GM19351 (cell line): ENCODE measurements at regions not wholly inside any gene's neighbourhood (a gene's known extent, or its start where the extent isn't known, plus 50 kb on each side); places are given as distances from the start of the nearest gene placed in this dataset.

Source experiments
- ATAC-seq: cut with Tn5 transposase; IDR thresholded peaks from one replicate; pipeline ENCODE4 v1.9.1; 2021; ENCODE audit warnings: mild to moderate bottlenecking, moderate library complexity; ENCODE audit not compliant: unreplicated experiment

DNA sequence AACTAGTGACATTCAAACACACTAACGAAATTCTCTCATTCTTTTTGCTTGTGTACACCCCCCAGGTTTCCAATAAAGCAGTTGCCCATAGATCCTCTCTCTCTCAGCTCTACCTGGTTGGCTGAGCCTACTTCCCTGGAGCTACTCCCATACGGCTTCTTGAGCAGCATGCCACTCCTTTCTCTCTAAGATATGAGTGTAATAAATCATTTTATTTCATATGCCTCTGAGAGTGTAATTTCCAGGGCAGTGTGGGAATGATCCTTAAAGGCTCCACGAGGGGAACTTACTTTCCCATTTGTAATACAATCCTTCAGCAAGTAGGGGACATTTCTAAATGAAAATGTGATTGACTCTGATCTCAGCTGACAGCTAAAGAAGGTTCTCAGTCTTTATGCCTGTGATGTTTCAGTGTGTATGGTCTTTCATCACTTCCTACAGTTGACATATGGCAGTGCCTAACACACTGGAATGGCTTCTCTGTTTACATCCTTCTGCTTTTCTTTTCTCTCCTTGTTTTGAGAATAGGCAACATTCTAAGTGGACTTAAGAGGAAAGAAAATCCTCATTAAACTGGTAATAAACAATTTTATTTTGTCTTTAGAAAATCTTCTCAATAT is 1194.3 kb upstream of the CDH8 start:
- ATAC-seq: no peak

DNA sequence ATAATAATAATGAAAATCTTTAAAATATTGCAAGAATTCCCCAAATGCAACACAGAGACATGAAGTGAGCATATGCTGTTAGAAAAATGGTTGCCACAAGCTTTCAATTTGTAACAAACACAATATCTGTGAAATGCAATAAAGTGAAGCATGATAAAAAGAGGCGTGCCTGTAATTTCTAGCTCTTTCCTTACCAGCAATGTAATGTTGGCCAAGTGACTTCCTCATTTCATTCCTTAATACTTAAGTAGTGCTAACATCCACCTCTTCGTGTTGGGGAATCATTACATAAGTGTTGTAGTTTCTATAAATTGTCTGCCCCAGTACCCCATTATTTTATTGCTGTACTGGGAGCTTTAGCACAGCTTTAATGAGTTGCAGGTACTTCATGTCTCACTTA is 1192.0 kb upstream of the CDH8 start:
- ATAC-seq: no peak

DNA sequence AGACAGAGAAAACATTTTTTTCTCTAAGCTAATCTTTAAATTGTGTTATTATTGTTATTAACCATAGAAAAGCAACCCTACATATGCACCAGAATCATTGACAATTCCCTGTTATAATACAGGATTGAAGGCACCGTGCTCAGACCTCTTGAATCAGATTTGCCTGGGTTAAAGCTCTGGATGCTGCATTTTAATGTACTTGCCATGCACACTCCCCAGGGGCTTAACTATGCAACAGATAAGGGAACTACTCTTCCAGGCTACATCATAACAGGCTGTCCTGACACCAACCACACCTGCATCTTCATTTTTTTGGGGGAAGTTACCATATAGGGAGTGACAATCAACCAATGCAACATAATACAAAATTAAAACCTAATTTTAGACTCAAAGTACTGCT is 1187.6 kb upstream of the CDH8 start:
- ATAC-seq: no peak

DNA sequence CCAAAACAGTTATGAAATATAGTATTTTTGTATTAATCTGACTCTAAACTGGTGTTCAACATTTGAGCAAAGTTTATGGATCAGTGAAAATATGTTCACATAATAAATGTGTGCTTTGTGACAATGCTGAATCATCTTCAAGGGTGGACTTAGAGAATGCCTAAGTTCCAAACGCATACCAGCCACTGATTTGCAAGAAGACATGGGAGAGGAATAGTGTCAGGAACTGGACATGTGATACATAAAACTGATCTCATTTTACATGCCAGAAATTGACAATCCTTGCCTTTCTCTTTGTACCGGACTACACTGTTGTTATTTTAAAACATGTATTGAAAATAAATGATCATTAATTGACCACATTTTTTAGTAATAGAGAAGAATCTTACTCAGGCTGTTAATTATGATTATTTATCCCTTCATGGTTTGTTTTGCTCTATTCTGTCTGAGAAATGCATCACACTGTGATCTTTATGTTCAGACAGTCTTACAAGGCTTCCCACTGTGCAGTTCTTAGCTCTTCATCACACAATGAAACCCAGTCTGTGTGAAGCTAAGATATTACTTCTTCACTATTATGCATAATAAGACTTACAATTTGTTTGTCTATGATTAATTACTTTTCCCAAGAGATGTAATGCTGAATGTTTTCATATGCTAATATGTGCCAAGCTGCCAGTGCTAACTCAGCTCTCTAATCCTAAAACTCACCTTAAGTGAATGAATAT is 1180.6 kb upstream of the CDH8 start:
- ATAC-seq: no peak

DNA sequence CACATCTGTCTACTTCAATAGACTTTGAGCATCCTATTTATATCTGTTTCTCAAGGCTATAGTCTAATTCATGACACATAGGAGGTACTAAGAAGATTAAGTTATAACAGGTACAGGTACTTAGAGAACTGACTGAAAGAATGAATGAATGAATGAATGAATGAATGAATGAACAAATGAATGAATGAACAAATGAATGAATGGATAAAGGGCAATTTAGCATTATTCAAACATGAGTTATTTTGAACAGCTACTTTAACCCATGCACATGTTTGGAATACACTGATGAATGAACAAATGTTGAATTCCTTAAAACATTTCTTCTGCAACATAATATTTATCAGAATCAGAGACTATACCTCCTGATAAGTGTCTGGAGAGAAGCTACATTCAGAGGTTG is 1165.6 kb upstream of the CDH8 start:
- no peak for ATAC-seq

DNA sequence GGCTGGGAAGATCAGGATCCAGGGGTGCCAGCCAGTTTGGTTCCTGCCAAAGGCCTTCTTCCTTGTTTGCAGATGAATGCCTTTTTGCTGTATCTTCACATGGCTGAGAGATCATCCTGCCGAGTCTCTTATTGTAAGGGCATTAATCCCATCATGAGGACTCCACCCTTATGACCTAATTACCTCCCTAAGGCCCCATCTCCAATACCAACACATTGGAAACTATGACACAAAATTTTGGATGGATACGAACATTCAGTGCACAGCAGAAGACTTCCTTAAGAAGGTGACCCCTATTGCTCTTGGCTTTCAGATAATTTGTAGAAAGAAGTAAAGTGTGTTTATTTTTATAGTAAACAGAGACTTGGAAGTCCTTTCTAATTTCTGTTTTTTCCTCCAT is 1164.7 kb upstream of the CDH8 start:
- no peak for ATAC-seq

DNA sequence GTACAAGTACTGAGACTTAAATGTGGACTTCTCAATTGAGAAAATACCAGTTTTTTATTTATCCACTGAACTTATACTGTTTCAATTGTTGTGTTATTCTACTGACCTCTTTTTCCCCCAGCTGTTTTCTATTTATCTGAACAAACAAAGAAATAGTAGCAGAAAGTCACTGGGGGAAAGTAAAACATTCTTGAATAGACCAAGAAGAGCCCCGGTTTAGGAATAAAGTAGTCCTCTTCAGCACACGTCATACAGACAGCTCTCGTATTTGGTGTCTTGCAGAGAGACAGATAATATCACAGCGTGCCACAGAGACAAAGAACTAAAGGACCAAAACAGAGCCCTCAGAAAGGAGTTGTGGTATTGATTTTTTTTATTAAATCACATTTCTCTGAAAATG is 1159.1 kb upstream of the CDH8 start:
- ATAC-seq: no peak

DNA sequence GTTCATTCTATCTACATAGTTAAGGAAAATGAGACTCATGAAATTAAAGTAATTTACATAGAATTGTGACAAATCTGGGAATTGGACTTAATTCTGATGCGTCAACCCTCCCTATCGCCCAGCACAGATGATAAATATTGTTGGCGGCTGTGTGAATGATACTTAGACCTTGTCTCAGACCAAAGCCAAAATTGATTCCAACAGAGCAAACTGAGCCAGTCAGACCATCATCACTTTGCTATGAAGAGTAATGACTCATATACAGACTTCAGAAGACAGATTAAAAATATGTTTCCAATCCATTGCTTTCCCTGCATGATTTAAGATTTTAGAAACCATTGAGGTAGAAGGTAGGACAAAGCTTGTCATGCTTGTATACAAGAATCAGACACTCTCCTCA is 1156.7 kb upstream of the CDH8 start:
- ATAC-seq: no peak

DNA sequence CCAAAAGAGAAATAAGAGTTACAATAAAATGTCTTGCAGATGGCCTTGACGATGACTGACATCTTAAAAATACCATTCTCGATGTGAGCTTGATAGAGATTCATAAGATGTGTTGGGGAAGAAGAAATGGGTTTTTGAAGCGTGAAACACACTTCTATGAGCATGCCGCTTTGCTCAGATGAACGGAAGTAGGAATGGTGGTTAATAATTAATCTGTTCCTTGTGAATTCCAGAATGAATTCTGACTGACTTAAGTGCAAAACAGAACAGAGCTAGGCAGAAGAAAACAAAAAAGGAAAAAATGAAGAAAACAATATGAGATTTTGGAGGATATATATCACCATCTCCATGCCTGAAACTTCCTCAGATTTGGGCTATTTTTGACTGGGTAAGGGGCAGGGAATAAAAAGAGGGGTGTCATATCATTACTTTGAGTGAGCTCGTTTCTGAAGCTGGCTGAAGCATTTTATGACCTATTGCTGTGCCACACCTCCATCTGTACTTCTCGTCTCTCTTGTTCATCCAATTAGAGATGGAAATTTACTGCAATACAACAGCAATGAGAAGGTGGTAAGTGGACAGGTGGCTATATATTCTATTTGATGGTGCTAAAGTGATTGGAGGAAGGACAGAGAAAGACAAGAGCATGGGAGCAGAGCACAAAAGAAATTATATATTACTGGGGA is 1152.0 kb upstream of the CDH8 start:
- ATAC-seq: no peak

DNA sequence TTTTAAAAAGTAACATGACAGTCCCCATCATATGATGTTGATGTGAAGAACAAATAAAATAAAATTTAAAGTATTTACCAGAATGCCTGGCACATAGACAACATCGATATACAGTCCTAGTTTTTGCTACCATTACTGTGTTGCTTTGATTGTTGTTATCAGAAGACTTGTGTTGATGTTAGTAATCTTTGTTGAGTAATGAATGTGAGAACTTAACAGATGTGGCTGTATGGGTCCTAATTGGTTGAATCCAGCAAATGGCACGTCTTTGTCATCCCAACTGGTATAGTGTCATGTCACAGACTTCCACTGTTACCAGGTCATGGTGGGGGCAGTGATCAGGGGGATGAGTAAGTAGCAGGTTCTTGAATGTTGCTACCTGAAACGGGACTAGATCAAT is 1151.4 kb upstream of the CDH8 start:
- ATAC-seq: no peak

DNA sequence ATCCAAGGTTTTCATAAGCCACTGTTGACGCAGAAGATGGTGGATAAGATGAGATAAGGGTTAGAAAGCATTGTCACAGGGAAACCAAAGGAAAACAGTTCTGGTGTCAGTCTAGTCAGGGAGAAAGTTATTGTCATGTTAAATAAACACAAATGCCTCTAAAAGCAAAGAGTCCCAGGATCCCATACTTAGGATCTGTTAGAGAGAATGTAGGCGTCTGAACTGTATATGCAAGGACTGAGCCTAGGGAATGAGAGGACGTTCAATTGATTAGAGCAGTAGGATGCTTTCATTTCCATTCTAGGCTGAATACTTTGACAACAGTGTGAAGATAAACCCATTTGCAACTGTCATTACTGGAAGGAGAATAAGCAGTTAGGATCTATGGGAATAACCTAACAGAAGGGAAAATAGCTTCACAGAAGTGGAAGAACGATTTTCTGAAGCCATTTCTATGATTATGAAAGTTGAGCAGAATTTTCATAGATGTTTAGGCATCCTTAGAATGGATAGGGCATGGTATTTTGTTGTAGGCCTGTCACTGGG is 1149.1 kb upstream of the CDH8 start:
- no peak for ATAC-seq

DNA sequence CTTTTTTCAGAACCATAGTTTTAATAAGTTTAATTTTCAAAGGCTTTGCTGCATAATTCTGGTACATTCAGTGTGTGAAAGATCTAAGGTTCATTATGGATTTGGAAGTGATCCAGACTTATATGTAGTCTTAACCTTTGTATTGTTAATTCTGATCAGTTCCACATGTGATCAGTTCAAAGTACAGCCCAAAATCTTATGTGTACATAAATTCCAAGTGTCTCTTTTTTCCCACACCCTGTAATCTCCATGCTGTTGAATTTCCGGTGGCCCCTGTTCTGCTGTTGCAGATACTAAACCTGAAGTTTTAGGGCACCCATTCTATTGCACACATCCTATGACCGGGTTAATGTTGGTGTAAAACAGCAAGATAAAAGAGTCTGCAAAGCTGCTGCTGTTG is 1147.5 kb upstream of the CDH8 start:
- no peak for ATAC-seq

DNA sequence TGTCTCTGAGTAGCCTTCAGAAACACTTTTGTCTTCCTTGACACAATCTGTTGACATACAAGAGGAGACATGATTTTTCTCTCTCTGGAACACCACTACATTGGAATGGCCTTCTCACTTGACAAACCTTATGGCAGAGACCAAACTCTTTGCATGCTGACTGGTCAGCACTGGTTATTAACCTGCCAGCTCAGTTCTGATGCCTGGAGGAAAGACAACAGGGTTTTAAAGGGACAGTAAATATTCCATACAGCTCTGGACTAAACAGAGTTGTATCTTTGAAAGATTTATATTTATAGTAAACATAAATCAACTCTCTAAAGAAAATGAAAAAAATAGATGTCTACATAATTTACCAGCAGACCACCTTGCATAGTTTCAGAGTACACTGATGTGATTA is 1139.1 kb upstream of the CDH8 start:
- no peak for ATAC-seq

DNA sequence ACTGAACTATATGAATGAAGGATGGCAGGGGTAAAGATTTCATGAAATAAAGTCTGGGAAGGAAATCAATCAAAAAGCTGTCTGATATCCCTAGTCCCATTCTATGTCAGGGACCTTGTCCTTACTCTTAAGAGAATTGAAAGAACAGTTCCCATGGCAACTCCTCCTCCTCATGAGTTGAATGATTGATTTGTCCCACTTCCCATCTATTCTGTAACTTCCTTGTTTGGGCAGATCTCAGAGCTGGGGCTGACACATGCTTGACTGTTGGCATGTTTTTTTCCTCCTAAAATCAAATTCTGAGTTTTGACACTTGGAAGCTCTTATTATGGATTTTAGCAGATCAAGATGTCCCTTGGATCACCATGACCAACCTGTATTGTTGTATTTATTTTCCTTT is 1138.6 kb upstream of the CDH8 start:
- ATAC-seq: no peak

DNA sequence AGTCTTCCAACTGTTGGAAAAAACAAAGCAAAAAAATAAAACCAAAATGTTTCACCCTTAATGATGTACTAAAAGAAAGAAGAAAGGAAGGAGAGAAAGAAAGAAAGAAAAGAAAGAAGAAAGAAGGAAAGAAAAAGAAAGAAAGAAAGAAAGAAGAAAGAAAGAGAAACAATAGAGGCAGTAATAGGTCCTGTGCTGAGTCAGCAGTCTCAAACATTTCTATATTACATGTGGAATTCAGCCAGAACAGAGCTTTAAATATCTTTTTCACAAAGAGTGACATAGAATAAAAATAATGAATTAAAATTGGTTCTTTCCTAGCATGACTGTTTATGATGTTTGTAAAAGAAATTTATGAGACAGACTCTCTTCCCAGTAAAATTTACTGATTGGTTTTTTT is 1135.3 kb upstream of the CDH8 start:
- no peak for ATAC-seq

DNA sequence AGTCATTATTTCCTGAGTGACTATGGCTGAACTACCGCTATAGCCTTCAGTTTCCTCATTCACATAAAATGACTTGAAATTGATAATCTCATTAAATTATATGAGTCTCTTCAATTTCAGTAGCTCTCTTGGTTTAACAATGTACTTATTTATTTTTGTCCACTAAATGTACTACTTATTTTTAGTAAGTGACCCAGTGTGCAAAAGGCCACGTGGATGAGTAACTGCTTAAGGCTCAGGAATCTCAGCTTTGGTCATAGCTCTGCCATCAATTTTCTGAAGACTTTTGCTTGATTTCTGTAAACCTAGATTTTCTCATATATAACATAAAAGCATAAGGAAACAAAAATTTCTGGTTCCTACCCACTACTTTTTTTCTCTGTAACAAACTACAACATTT is 1132.9 kb upstream of the CDH8 start:
- no peak for ATAC-seq

DNA sequence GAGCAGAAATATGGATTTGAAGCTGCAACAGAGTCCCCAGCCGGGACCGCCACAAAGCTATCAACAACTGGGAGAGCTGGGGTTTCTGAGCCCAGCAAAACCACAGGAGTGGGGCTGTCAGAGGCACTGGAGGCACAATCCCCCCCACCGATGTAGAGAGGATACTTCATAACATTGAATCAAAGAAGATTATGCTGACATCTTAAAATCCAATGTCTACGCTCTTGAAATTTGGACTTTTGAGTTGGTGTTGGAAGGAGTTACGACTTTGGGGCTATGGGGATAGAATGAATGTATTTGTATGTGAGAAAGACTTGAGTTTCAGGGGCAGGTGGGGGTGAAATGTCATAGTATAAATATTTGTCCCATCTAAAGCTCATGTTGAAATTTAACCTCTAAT is 1121.6 kb upstream of the CDH8 start:
- ATAC-seq: no peak

DNA sequence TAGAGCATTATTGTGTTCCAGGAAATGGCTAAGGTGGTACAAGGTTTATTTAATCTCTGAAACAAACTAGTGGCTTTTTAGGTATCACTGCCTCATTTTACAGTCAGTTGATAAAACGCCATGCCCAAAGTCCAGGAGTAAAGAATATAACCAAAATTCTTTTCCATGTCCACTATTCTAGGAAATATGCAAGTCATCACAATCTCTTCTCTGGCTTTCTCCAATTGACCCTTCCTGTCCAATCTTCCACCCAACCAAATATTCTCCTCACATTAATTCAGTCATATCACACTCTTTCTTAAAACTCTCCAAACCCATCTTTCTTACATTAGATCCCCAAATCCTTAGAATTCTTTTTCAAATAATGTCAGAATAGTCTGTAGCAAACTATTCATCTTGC is 1110.0 kb upstream of the CDH8 start:
- no peak for ATAC-seq

DNA sequence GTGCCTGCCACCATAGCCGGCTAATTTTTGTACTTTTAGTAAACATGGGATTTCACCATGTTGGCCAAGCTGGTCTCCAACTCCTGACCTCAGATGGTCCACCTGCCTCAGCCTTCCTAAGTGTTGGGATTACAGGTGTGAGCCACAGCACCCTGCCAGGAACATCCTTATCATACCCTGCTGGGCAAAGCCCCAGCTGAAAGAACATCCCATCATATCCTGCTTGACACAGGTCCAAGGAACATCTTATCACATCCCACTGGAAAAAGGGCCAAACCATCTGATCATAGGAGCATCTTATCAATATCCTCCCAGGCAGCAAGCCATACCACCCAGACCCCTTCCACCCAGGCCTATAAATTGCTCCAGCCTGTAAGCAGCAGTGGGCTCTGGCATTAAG is 1109.2 kb upstream of the CDH8 start:
- no peak for ATAC-seq

DNA sequence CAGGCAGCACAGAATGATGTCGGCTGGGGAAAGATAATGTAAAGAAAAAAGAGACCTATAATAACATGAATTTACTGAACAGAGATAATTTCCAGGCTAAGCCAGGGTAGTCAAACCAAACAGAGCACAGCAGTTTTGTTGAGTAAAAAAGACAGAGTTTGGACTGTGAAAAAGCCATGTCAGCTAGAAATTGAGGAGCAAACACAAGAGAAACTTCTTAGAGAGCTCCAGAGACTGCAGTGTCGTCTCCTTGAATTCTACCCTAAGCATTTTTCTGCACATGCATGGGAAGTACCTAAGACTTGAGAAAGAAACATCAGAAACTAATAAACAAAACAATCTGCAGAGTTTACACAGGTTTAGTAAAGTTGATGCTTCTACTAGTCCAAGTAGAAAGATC is 1098.8 kb upstream of the CDH8 start:
- no peak for ATAC-seq

DNA sequence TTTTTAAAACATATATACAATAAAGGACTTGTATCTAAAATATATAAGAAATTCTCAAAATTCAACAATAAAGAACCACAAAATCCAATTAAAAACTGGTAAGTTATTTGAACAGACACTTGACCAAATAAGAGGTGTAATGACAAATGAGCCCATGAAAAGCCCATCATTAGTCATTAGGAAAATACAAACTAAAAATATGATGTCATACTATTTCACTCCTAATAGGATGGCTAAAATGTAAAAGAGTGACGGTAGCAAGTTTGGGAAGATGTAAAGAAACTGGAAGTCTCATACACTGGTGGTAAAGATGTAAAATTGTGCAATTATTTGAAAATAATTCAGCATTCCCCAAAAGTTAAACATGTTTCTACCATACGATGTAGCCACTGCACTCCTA is 1095.3 kb upstream of the CDH8 start:
- no peak for ATAC-seq

DNA sequence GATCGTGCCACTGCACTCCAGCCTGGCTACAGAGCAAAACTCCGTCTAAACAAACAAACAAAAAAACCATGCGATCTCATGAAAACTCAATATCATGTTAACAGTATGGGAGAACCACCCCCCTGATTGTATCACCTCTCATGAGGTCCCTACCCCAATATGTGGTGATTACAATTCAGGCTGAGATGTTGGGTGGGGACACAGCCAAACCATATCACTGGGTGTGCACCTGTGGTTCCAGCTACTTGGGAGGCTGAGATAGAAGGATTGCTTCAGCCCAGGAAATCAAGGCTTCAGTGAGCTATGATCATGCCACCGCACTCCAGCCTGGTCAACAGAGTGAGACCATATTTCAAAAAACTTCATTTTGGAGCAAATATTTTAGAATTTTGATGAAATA is 1094.7 kb upstream of the CDH8 start:
- ATAC-seq: no peak
